DMS53 treated with DMSO at 0.1 percent for 48 hours (cell line): ENCODE measurements at regions not wholly inside any gene's neighbourhood (a gene's known extent, or its start where the extent isn't known, plus 50 kb on each side); places are given as distances from the start of the nearest gene placed in this dataset.

ENCODE experiments used
- DNase-seq: peaks from one replicate; lab custom pipeline; 2025; ENCODE audit not compliant: unreplicated experiment; lab: John Stamatoyannopoulos, UW

- no peak for DNase-seq
Measured at GRCh38 chr6:91173186-91173585, 586.3 kb upstream of the MAP3K7 start.

- no peak for DNase-seq
Measured at GRCh38 chr6:91171754-91172462, 585.0 kb upstream of the MAP3K7 start.

- no peak for DNase-seq
Measured at GRCh38 chr6:91167846-91168245, 581.0 kb upstream of the MAP3K7 start.

DNA sequence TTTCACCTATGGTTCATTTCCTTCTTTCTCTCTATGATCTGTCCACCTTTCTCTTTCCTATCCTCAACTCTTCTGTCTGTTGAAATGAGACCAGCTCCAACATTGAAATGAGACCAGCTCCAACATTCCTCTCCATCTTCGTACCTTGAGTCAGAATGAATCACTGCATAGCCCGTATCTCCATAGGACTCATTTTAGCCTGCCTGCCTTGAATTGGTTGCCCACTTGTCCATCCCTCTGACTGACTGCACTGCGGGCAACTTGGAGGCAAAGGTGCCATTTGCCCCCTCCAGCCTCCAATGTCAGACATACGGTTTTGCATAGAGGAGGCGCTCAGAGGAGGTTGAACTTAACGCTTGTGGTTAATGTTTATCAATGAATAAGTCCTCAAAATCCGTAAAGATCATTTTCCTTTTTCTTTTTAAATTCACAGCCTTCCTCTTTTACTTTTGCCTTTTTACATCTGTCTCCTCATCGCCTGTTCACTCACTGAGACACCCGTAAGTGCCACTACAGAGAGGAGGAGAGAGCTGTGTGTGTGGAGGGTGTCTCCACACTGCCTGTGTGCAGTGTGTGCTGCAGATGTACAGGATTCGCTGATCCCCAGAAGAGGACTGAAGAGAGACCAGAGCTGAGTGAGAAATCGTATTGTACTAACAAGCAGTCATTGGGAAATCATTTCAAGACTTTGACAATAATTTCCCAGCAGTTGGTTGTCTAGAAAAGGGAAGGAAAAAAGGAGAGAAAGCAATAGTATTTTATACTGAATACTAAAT is 579.6 kb upstream of the MAP3K7 start:
- DNase-seq = no peak

DNA sequence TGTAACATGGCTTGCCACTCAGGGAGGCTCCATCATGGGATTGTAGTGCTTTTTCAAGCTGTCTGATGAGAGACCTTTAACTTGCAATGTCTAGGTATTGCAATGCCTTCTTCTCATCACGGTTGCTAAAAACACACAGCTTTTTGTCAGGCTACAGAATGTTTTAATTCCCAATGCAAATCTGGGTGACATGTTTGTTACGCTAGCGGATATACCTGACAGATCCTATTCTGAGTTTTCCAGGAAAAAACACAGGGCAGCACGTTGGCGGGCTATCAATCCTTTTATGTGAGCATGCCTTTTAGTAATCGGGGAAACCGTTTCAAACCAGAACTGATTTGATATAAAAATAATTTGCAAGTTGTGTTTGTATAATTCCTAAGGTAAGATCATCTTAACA is 577.2 kb upstream of the MAP3K7 start:
- no peak for DNase-seq

DNA sequence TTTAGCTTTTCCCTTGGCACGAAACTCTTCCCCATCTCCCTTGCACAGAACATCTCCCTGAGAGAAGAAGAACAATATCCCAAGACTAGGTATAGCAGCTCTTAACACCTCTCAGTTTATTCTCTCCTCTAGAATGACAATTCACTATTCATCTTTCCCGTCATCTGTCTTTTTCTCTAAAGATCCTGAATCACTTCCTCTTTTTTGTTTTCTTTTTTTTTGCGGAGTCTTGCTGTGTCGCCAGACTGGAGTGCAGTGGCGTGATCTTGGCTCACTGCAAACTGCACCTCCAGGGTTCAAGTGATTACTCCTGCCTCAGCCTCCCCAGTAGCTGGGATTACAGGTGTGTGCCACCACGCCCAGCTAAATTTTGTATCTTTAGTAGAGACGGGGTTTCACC is 574.4 kb upstream of the MAP3K7 start:
- DNase-seq = no peak

DNA sequence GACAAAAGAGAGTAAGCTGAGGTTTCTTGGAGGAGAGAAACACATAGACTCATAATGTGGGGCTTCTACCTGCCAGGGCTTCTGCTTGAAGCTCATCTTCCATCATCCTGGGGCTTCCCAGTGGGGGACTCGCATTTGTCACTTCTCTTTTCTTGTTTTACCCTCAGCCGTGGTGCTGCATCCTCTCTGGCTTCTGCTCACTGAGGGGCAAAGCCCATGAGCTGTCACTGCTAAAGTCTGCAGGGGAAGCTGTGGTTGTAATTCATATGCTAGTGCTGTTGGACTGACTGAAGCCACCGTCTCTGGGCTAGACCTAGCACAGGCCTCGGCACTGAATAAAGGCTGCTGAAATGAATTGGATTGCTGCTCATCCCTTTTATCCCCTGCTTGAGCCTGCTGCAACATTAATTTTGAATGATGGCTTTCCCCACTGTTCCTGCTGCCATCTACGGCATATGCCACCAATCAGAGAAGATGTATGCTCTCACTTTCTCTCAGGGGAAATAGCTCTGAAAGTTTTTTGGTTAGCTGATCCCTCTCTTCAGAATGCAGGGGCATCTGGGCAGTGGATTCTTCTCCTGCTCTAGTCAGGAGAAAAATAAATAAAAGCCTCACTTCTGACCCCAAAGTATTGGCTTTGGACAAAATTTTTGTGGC is 568.4 kb upstream of the MAP3K7 start:
- no peak for DNase-seq

GRCh38 chr6:91152824-91153223 is 566.0 kb upstream of the MAP3K7 start:
- DNase-seq = no peak

DNA sequence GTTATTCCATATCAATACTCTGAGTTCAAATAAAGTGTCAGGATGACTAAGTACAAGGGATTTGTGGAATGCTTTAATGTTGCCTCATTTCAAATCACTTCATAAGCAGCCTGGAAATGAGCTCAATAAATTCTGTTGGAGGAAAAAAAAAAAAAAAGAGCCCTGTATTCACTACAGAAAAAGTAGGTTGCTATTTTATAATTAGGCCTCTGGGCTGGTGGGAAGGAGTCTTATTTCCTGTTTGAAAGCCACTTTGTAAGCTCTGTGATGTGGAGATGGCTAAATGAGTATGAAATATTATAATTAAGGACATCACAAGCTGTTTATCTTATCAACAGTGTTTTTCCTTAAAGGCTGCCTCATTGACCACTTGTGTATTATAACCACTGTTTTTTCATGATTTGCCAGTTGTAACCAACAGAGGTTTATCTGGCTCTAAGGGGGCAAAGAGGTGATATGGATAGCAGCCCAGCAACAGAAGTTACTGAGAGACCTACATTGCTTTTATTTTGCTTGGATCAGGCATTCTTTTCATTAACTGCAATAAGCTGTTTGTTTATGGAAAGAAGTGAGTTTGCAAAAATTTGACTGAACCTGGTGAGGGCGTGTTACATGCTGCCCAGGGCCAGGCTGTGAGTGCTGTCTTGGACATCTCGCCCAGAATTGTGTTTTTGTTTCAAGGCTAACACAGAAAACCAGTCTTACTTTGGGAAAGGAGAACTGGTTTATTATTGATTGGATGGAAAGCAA is 563.3 kb upstream of the MAP3K7 start:
- no peak for DNase-seq

DNA sequence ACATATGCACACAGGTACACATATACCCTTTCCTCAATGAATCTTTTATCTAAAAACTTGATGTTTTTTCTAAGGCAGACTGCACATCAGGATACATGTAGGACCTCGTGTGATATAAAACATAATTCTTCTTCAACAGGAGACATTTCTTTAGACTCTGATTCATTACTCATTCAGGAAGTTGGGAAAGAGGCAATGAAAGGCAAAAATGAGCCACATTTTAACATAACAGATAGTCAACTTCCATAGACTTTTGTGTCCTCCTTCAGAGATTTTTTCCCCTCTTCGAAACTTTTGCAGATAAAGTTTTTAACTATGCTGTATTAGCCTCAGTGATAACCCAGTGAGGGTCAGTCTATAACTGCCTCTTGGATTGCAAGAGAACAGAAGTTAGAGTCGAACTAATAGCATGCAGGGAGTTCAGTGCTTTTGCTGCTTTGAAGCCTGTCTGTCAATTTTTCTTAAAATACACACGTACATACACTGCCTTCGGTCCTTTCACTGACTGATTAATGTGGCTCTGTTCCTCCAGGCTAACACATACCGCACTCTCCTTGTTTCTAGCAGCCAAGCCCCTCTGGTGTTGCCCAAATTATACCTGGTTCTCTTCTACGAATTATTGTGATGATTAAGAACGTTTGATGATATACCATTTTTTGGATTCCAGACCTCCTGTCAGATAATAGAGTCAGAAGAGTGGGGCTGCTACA is 562.5 kb upstream of the MAP3K7 start:
- no peak for DNase-seq

GRCh38 chr6:91144126-91144525 is 557.3 kb upstream of the MAP3K7 start:
- DNase-seq = no peak

DNA sequence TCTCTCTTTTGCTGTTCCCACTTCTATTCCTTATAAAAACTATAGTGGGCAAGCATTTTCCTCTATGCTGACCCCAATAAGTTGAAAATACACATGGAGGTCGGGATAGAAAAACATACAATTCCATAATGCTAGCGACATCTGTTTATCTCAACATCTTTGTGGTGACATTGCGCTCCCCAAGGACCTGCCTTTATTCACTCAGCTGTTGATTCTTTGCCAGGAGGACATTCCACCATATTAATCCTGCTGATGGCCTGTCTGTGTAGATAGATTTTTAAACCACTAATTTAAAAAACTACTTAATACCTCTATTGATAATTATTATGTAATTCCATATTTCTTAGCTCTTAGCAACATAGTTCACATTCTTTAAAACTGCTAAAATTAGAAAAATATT is 555.3 kb upstream of the MAP3K7 start:
- DNase-seq = no peak

GRCh38 chr6:91141346-91141745 is 554.5 kb upstream of the MAP3K7 start:
- no peak for DNase-seq

- no peak for DNase-seq
Measured at GRCh38 chr6:91140449-91140848, 553.6 kb upstream of the MAP3K7 start.

- no peak for DNase-seq
Measured at GRCh38 chr6:91137286-91137685, 550.4 kb upstream of the MAP3K7 start.

DNA sequence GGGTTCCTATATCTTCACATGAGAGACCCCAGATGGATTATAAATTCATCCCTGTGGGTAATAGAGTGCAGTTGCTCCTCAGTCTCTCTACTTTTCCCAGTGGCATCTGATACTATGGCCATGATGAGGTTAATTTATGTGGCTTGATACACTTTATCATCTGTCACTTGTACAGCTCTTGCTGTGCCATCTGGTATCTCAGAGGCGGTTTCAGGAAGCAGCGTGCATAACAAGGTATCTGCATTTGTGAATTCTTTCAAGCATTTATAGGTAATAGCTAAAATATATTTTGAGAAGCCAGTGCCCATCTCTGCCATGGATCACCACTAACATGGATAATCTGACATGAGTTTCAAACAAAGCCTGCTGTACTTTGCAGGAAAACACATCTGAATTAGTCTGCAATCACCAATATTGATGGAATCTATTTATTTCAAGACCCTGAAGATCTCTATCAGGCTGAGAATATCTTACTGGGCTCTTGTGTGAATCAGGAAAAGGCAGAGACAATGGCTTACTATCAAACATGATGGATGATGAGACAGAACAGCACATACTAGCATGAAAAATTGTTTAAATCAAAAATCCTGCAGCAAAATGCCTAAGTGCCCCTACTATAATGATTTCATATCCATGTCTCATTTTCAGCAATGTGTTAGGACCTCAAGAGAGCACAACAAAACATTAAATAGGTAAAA is 548.7 kb upstream of the MAP3K7 start:
- no peak for DNase-seq

- DNase-seq = no peak
Measured at GRCh38 chr6:91132461-91132860, 545.6 kb upstream of the MAP3K7 start.

DNA sequence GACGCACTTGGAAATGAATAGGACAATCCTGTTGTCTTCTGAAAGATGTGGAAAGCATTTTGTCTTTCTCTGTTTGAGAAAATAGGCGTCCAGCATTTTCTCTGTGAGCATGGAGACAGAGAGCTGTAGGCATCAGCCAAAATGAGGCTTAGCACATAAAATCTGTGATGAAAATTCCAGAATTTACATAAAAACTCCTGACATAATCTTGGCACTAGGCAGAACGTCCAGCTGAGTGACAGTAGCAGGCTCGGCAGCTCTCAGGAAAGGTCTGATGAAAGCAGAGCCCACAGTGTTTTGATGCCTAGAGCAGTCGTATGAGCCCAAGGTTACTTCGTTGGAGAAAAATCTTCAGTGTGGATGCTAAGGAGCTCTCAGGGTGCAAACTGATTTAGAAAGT is 543.3 kb upstream of the MAP3K7 start:
- no peak for DNase-seq

GRCh38 chr6:91127752-91128151 is 540.9 kb upstream of the MAP3K7 start:
- no peak for DNase-seq

DNA sequence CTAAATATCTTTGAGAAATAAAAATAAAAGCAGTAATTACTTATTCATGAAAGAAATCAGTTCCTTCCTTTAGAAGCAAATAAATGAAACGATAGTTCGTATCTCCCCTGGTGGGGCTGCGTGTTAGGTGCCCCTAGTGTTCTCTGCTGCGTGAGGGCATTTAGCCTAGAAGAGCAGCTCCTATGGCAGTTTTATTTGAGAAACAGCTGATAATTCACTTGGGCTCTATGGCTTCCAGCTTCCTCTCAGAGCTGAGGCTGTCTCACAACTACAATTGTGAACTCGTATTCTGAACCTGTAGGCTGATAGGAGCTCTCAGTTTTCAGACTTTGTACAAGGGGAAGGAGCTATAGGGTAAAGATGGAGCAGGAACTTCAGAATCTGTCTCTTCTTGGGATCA is 540.0 kb upstream of the MAP3K7 start:
- DNase-seq = no peak
